ENCODE measurements at regions not wholly inside any gene's neighbourhood (a gene's known extent, or its start where the extent isn't known, plus 50 kb on each side); places are given as distances from the start of the nearest gene placed in this dataset.

GRCh38 chr17:83195330-83196023 lies 116.1 kb downstream of the METRNL start:
- intact Hi-C loops (cut with micrococcal nuclease): no loop called here
- Mint-ChIP-seq H3K4me1 (peaks cover 27% of the 10 kb centered on the region), H3K27ac (no peak overlapping the region), H3K9me3 (no peaks in the 10 kb centered on the region), H3K4me3 (no peak overlapping the region), H3K36me3 (ENCODE audit: low read depth) (no peaks in the 10 kb centered on the region), H3K27me3 (no peaks in the 10 kb centered on the region)
- CTCF ChIA-PET: no interaction called here
- POLR2A ChIA-PET: no interaction called here
- ATAC-seq (ENCODE audit: low read depth) (no peak), DNase-seq (peak; percentile 12)
- TF ChIP-seq CTCF (IDR thresholded peaks at IDR 0.05): no peak

DNA sequence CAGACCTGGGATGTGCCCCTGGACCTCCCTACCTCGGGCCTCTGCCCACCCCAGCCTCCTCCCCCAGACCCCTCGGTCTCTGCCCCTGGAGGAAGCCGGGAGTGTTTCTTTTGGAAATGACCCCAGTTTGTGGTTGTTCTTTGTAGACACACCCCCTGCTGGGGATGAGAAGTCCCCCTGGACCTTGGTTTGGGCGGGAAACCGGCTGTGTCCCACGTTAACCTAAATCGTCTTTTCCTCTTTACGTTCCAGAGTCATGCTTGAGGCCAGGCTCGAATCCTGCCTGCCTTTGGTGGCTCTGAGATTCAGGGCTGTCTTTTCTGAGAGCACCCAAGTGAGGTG lies 116.6 kb downstream of the METRNL start:
- Mint-ChIP-seq H3K9me3 (no peaks in the 10 kb centered on the region), H3K4me1 (peaks cover 32% of the 10 kb centered on the region), H3K27ac (no peak overlapping the region), H3K4me3 (no peak overlapping the region), H3K36me3 (ENCODE audit: low read depth) (no peaks in the 10 kb centered on the region), H3K27me3 (no peaks in the 10 kb centered on the region)
- ChIA-PET POLR2A (no interaction called here), CTCF (no interaction called here)
- intact Hi-C loops (cut with micrococcal nuclease): no loop called here
- TF ChIP-seq CTCF (IDR thresholded peaks at IDR 0.05): no peak
- DNase-seq (no peak), ATAC-seq (ENCODE audit: low read depth) (no peak)

GRCh38 chr17:83196366-83196765 lies 117.0 kb downstream of the METRNL start:
- no peaks in the 10 kb centered on the region for H3K27me3 Mint-ChIP-seq
- peaks cover 36% of the 10 kb centered on the region for H3K4me1 Mint-ChIP-seq
- ATAC-seq (ENCODE audit: low read depth) (no peak), DNase-seq (peak; percentile 14)
- intact Hi-C loops (cut with micrococcal nuclease): no loop called here
- H3K9me3 Mint-ChIP-seq: no peaks in the 10 kb centered on the region
- no peaks in the 10 kb centered on the region for H3K36me3 Mint-ChIP-seq (ENCODE audit: low read depth)
- POLR2A ChIA-PET: no interaction called here
- TF ChIP-seq CTCF (IDR thresholded peaks at IDR 0.05): no peak
- CTCF ChIA-PET: no interaction called here
- H3K4me3 Mint-ChIP-seq: no peak overlapping the region
- no peak overlapping the region for H3K27ac Mint-ChIP-seq

- no peak overlapping the region for H3K27ac Mint-ChIP-seq
- POLR2A ChIA-PET: no interaction called here
- no peaks in the 10 kb centered on the region for H3K27me3 Mint-ChIP-seq
- no peak overlapping the region for H3K4me3 Mint-ChIP-seq
- ATAC-seq (ENCODE audit: low read depth): no peak
- H3K4me1 Mint-ChIP-seq: peaks cover 38% of the 10 kb centered on the region
- no peak for TF ChIP-seq CTCF (IDR thresholded peaks at IDR 0.05)
- DNase-seq: peak; percentile 9
- intact Hi-C loops (cut with micrococcal nuclease): no loop called here
- CTCF ChIA-PET: no interaction called here
- no peaks in the 10 kb centered on the region for H3K36me3 Mint-ChIP-seq (ENCODE audit: low read depth)
- H3K9me3 Mint-ChIP-seq: no peaks in the 10 kb centered on the region
These were observed 117.8 kb downstream of the METRNL start for GRCh38 chr17:83196973-83197880.
